ENCODE measurements at regions not wholly inside any gene's neighbourhood (a gene's known extent, or its start where the extent isn't known, plus 50 kb on each side); places are given as distances from the start of the nearest gene placed in this dataset.

DNA sequence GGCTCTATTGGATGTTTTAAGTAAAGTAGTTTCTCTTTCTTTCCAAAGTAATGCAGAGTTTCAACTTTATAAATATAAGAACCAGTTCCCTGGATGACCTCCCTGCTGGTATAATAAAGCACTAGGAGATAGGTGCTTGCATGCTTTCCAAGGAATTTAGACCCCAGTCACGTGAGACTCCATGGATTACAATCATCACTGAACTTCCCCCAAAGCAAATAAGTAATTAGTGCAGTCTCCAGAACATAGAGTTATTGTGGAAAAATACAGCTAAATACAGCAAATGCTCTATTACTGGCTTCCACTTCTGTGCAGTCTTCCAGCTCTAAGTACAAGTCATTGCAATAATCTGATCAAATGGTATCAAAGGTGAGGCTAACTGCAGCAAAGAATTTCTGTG, 220.2 kb upstream of the STEAP1 start:
- no TSS peak for BruUV-seq (replicated peaks)
- no peak for FAIRE-seq
- in situ Hi-C loops (cut with MboI), result no loop called here
- TF ChIP-seq ZNF324 (CRISPR knock-in tag; IDR thresholded peaks at IDR 0.05) (no peak), DEAF1 (CRISPR knock-in tag; IDR thresholded peaks at IDR 0.05) (no peak), XRCC3 (IDR thresholded peaks at IDR 0.05) (no peak), CSDE1 (IDR thresholded peaks at IDR 0.05) (no peak), RREB1 (CRISPR knock-in tag; IDR thresholded peaks at IDR 0.05) (no peak)
- TF ChIP-seq, protein P1, sequence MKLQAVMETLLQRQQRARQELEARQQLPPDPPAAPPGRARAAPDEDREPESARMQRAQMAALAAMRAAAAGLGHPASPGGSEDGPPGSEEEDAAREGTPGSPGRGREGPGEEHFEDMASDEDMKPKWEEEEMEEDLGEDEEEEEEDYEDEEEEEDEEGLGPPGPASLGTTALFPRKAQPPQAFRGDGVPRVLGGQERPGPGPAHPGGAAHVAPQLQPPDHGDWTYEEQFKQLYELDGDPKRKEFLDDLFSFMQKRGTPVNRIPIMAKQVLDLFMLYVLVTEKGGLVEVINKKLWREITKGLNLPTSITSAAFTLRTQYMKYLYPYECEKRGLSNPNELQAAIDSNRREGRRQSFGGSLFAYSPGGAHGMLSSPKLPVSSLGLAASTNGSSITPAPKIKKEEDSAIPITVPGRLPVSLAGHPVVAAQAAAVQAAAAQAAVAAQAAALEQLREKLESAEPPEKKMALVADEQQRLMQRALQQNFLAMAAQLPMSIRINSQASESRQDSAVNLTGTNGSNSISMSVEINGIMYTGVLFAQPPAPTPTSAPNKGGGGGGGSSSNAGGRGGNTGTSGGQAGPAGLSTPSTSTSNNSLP (IDR thresholded peaks at IDR 0.05; ENCODE audit: borderline replicate concordance, low read depth, low read length), result no peak
- TF ChIP-seq, protein P2, sequence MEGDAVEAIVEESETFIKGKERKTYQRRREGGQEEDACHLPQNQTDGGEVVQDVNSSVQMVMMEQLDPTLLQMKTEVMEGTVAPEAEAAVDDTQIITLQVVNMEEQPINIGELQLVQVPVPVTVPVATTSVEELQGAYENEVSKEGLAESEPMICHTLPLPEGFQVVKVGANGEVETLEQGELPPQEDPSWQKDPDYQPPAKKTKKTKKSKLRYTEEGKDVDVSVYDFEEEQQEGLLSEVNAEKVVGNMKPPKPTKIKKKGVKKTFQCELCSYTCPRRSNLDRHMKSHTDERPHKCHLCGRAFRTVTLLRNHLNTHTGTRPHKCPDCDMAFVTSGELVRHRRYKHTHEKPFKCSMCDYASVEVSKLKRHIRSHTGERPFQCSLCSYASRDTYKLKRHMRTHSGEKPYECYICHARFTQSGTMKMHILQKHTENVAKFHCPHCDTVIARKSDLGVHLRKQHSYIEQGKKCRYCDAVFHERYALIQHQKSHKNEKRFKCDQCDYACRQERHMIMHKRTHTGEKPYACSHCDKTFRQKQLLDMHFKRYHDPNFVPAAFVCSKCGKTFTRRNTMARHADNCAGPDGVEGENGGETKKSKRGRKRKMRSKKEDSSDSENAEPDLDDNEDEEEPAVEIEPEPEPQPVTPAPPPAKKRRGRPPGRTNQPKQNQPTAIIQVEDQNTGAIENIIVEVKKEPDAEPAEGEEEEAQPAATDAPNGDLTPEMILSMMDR (IDR thresholded peaks at IDR 0.05 in 2 of 3, conservative IDR thresholded peaks at IDR 0.05 in 1 of 3; ENCODE audit: insufficient read depth in 2 of 3, low read depth in 1 of 3, low read length in 3 of 3), result no peak

More for the DNA sequence above, 220.2 kb upstream of the STEAP1 start:
- DNase-seq (ENCODE audit: extremely low read depth in 1 of 4, low spot score in 3 of 4) (no peak), ATAC-seq (no peak)
- H3K4me2 ChIP-seq (ENCODE audit: insufficient read depth, low read length), result no peak overlapping the region
- H3K27ac ChIP-seq (ENCODE audit: extremely low read depth, low read depth, low read length), result no peak overlapping the region
- H3K9me1 ChIP-seq (ENCODE audit: control insufficient read depth, insufficient read depth, low read length), result no peaks in the 10 kb centered on the region
- intact Hi-C loops (cut with micrococcal nuclease), result no loop called here
- H3K4me1 ChIP-seq (replicated peaks in 1 of 2; ENCODE audit: control insufficient read depth in 2 of 2, insufficient read depth in 2 of 2, low read length in 2 of 2), result no peaks in the 10 kb centered on the region
- no peak overlapping the region for H2AFZ ChIP-seq (ENCODE audit: low read depth, low read length)
- no peaks in the 10 kb centered on the region for H3K27me3 ChIP-seq (ENCODE audit: control insufficient read depth in 2 of 2, insufficient read depth in 2 of 2, low read length in 2 of 2)
- POLR2A ChIA-PET, result no interaction called here
- H4K20me1 ChIP-seq (replicated peaks; ENCODE audit: control insufficient read depth, insufficient read depth, low read length), result no peaks in the 10 kb centered on the region
- H3K4me3 ChIP-seq, result no peak overlapping the region
- H3K79me2 ChIP-seq (ENCODE audit: control insufficient read depth, insufficient read depth, low read length), result no peaks in the 10 kb centered on the region
- CTCF ChIA-PET (ENCODE audit: low intra/inter-chr PET ratio), result no interaction called here
- 0% methylated on average over 1 of the region's 1 CpG for WGBS (ENCODE audit: insufficient coverage, low coverage, missing lambda C conversion rate)
- no peaks in the 10 kb centered on the region for H3K36me3 ChIP-seq (ENCODE audit: control insufficient read depth, insufficient read depth, low read length)
- H3K9ac ChIP-seq (ENCODE audit: insufficient read depth in 1 of 2, low read depth in 2 of 2, low read length in 2 of 2), result no peak overlapping the region
- no peaks in the 10 kb centered on the region for H3K9me3 ChIP-seq (replicated peaks; ENCODE audit: control insufficient read depth, insufficient read depth, low read depth, low read length)

Data from K562 (cell line).